Liver (tissue), 8 donors: ENCODE measurements at regions not wholly inside any gene's neighbourhood (a gene's known extent, or its start where the extent isn't known, plus 50 kb on each side); places are given as distances from the start of the nearest gene placed in this dataset.

Experiments used
- DNase-seq: peaks from one replicate; pipeline ENCODE4 v3.0.0-alpha.2; 2017; ENCODE audit warnings: low spot score
- H3K27ac ChIP-seq, 2 donors: one replicate each; pipeline ENCODE4 v1.7.0; 2013; ENCODE audit warnings: inconsistent platforms in 2 of 2, low read length in 2 of 2, control low read depth in 1 of 2, low read depth in 1 of 2, mild to moderate bottlenecking in 1 of 2
- H3K27me3 ChIP-seq, 4 donors: one replicate each; pipeline versions ENCODE4 v1.6.1 to v1.7.0; 2013; ENCODE audit warnings: low read length in 3 of 4, inconsistent platforms in 1 of 4, mild to moderate bottlenecking in 1 of 4, moderate library complexity in 1 of 4; ENCODE audit not compliant: control insufficient read depth in 4 of 4, insufficient read depth in 4 of 4
- H3K36me3 ChIP-seq, 4 donors: one replicate each; pipeline versions ENCODE4 v1.6.1 to v1.7.0; 2013; ENCODE audit warnings: low read length in 3 of 4, mild to moderate bottlenecking in 3 of 4, low read depth in 1 of 4, moderate library complexity in 1 of 4; ENCODE audit not compliant: control insufficient read depth in 4 of 4, insufficient read depth in 3 of 4
- H3K4me1 ChIP-seq, 4 donors: one replicate each; pipeline versions ENCODE4 v1.6.1 to v1.7.0; 2013; ENCODE audit warnings: low read length in 3 of 4, mild to moderate bottlenecking in 3 of 4, moderate library complexity in 1 of 4; ENCODE audit not compliant: control insufficient read depth in 4 of 4, insufficient read depth in 4 of 4
- H3K4me3 ChIP-seq, 3 donors: one replicate each; pipeline versions ENCODE4 v1.6.1 to v1.7.0; 2013; ENCODE audit warnings: low read length in 3 of 3, control low read depth in 1 of 3, low read depth in 1 of 3, mild to moderate bottlenecking in 1 of 3
- H3K9ac ChIP-seq, 2 donors: one replicate each; pipeline ENCODE4 v1.7.0; 2013; ENCODE audit warnings: low read length in 2 of 2, mild to moderate bottlenecking in 2 of 2, moderate library complexity in 2 of 2, control low read depth in 1 of 2, low read depth in 1 of 2
- H3K9me3 ChIP-seq, 4 donors: one replicate each; pipeline versions ENCODE4 v1.6.1 to v1.7.0; 2013; ENCODE audit warnings: low read length in 3 of 4; ENCODE audit not compliant: control insufficient read depth in 4 of 4
- ATF3 ChIP-seq: IDR thresholded peaks from 2 replicates; pipeline ENCODE4 v1.6.1; 2016; ENCODE audit warnings: antibody characterized with exemption
- EGR1 ChIP-seq, 2 donors: IDR thresholded peaks; 2 replicates each; pipeline ENCODE4 v1.6.1; 2016 to 2018; ENCODE audit warnings: antibody characterized with exemption in 2 of 2, low read depth in 2 of 2
- FOXA1 ChIP-seq: IDR thresholded peaks from 2 replicates; pipeline ENCODE4 v1.6.1; 2016; ENCODE audit warnings: antibody characterized with exemption
- FOXA2 ChIP-seq: IDR thresholded peaks from 2 replicates; pipeline ENCODE4 v1.6.1; 2016; ENCODE audit warnings: antibody characterized with exemption
- GABPA ChIP-seq, 2 donors: IDR thresholded peaks in 1 of 2; conservative IDR thresholded peaks in 1 of 2; 2 replicates each; pipeline ENCODE4 v1.6.1; 2016; ENCODE audit warnings: antibody characterized with exemption in 2 of 2, mild to moderate bottlenecking in 1 of 2, moderate library complexity in 1 of 2
- HNF4A ChIP-seq, 2 donors: conservative IDR thresholded peaks; 2 replicates each; pipeline ENCODE4 v1.6.1; 2016; ENCODE audit warnings: antibody characterized with exemption in 2 of 2, mild to moderate bottlenecking in 2 of 2
- HNF4G ChIP-seq: IDR thresholded peaks from 2 replicates; pipeline ENCODE4 v1.6.1; 2016; ENCODE audit warnings: antibody characterized with exemption
- JUND ChIP-seq, 2 donors: IDR thresholded peaks; 2 replicates each; pipeline ENCODE4 v1.6.1; 2016; ENCODE audit warnings: antibody characterized with exemption in 2 of 2
- MAX ChIP-seq: IDR thresholded peaks from 2 replicates; pipeline ENCODE4 v1.6.1; 2016; ENCODE audit warnings: antibody characterized with exemption
- NR2F2 ChIP-seq: IDR thresholded peaks from 2 replicates; pipeline ENCODE4 v1.6.1; 2016; ENCODE audit warnings: antibody characterized with exemption
- RAD21 ChIP-seq, 2 donors: IDR thresholded peaks; 2 replicates each; pipeline ENCODE4 v1.6.1; 2016; ENCODE audit warnings: antibody characterized with exemption in 2 of 2, mild to moderate bottlenecking in 2 of 2
- RXRA ChIP-seq, 2 donors: IDR thresholded peaks; 2 replicates each; pipeline ENCODE4 v1.6.1; 2017 to 2018; ENCODE audit warnings: antibody characterized with exemption in 2 of 2, mild to moderate bottlenecking in 1 of 2
- SP1 ChIP-seq: IDR thresholded peaks from 2 replicates; pipeline ENCODE4 v1.6.1; 2018; ENCODE audit warnings: antibody characterized with exemption, mild to moderate bottlenecking
- TAF1 ChIP-seq: conservative IDR thresholded peaks from 2 replicates; pipeline ENCODE4 v1.6.1; 2016; ENCODE audit warnings: antibody characterized with exemption, mild to moderate bottlenecking
- YY1 ChIP-seq: IDR thresholded peaks from 2 replicates; pipeline ENCODE4 v1.6.1; 2016; ENCODE audit warnings: antibody characterized with exemption, mild to moderate bottlenecking
- ZBTB33 ChIP-seq: IDR thresholded peaks from 2 replicates; pipeline ENCODE4 v1.6.1; 2016; ENCODE audit warnings: antibody characterized with exemption
- WGBS: extraction: QIAGEN DNeasy Blood & Tissue Kit; methylation state at CpG from one replicate; pipeline ENCODE4 v1.1.7; 2013; 5-methylcytosine and 5-hydroxymethylcytosine counted together
- TF ChIP-seq, protein P1 (sequence below): IDR thresholded peaks from 2 replicates; pipeline ENCODE4 v1.6.1; 2016; ENCODE audit warnings: antibody characterized with exemption, mild to moderate bottlenecking
- TF ChIP-seq, protein P2 (sequence below): fragments of 150-350 bp; IDR thresholded peaks from 2 replicates; pipeline ENCODE4 v1.5.1; 2017; ENCODE audit warnings: improper control_type of control experiment, low read depth, low read length; ENCODE audit not compliant: missing input control
- donor health status: healthy.
- donor health status: healthy.
- donor health status: healthy.
- donor health status: healthy.
- donor health status: healthy.

DNA sequence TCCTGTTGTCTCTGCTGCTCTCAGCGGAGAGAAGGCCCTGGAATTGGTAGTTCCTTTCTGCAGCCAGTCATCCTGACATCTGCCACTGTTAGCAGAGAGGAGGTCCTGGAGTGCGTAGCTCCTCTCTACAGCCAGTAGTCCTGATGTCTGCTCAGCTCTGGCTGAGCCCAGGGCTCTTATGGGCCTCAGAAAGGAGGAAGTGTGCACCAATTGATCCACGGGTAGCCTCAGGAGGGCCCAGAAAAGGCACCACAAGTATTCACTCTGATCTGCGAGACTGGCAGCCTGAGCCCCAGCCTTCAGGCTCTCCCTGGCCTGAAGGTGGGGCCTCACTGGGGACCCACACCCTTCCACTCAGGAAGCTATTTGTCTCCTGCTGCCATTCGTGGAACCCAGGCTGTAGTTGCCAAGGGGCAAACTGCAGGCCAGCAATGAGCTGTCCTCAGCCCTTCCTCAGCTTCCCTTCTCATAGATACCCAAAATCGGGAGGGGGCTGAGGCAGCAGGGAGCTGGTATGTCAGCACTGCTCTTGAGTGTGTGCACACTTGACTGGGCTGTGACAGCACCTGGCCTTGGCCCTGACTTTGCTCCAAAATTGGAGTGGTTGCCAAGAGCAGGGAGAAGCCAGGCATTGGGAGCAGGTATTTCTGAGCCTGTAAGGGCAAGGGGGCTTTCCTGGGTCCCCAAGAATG is 1049.5 kb upstream of the ACO1 start:
- Histone ChIP-seq H3K27ac (no peak overlapping the region), H3K4me1 (no peaks in the 10 kb centered on the region), H3K9me3 (peaks cover 0 to 4% (median 0%) of the 10 kb centered on the region in 4 donors), H3K4me3 (no peak overlapping the region), H3K36me3 (no peaks in the 10 kb centered on the region), H3K9ac (no peak overlapping the region), H3K27me3 (no peaks in the 10 kb centered on the region)
- no peak for DNase-seq
- 65% methylated on average over 6 of the region's 6 CpGs for WGBS
- no peak for TF ChIP-seq SP1
- TF ChIP-seq YY1, result no peak
- no peak for TF ChIP-seq ZBTB33

GRCh38 chr9:31335529-31336234 is 1048.8 kb upstream of the ACO1 start:
- 61% methylated on average over 4 of the region's 4 CpGs for WGBS
- Histone ChIP-seq H3K9ac (no peak overlapping the region), H3K36me3 (no peaks in the 10 kb centered on the region), H3K27ac (no peak overlapping the region), H3K27me3 (peaks cover 0 to 2% (median 0%) of the 10 kb centered on the region in 4 donors), H3K4me3 (no peak overlapping the region), H3K9me3 (peaks cover 0 to 4% (median 0%) of the 10 kb centered on the region in 4 donors), H3K4me1 (no peaks in the 10 kb centered on the region)
- no peak for TF ChIP-seq GABPA (IDR thresholded peaks at IDR 0.05 in 1 of 2, conservative IDR thresholded peaks at IDR 0.05 in 1 of 2)
- TF ChIP-seq, protein P1, sequence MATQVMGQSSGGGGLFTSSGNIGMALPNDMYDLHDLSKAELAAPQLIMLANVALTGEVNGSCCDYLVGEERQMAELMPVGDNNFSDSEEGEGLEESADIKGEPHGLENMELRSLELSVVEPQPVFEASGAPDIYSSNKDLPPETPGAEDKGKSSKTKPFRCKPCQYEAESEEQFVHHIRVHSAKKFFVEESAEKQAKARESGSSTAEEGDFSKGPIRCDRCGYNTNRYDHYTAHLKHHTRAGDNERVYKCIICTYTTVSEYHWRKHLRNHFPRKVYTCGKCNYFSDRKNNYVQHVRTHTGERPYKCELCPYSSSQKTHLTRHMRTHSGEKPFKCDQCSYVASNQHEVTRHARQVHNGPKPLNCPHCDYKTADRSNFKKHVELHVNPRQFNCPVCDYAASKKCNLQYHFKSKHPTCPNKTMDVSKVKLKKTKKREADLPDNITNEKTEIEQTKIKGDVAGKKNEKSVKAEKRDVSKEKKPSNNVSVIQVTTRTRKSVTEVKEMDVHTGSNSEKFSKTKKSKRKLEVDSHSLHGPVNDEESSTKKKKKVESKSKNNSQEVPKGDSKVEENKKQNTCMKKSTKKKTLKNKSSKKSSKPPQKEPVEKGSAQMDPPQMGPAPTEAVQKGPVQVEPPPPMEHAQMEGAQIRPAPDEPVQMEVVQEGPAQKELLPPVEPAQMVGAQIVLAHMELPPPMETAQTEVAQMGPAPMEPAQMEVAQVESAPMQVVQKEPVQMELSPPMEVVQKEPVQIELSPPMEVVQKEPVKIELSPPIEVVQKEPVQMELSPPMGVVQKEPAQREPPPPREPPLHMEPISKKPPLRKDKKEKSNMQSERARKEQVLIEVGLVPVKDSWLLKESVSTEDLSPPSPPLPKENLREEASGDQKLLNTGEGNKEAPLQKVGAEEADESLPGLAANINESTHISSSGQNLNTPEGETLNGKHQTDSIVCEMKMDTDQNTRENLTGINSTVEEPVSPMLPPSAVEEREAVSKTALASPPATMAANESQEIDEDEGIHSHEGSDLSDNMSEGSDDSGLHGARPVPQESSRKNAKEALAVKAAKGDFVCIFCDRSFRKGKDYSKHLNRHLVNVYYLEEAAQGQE, result no peak
- TF ChIP-seq ATF3, result no peak
- no peak for TF ChIP-seq TAF1
- TF ChIP-seq MAX, result no peak
- no peak for TF ChIP-seq FOXA2
- TF ChIP-seq ZBTB33, result no peak
- TF ChIP-seq EGR1 (IDR thresholded peaks at IDR 0.05; ENCODE audit: low read depth in 2 of 2), result no peak
- no peak for TF ChIP-seq FOXA1
- no peak for TF ChIP-seq SP1
- no peak for TF ChIP-seq YY1
- no peak for TF ChIP-seq HNF4A (conservative IDR thresholded peaks at IDR 0.05)
- TF ChIP-seq NR2F2, result no peak
- no peak for TF ChIP-seq RXRA (IDR thresholded peaks at IDR 0.05)
- TF ChIP-seq, protein P2, sequence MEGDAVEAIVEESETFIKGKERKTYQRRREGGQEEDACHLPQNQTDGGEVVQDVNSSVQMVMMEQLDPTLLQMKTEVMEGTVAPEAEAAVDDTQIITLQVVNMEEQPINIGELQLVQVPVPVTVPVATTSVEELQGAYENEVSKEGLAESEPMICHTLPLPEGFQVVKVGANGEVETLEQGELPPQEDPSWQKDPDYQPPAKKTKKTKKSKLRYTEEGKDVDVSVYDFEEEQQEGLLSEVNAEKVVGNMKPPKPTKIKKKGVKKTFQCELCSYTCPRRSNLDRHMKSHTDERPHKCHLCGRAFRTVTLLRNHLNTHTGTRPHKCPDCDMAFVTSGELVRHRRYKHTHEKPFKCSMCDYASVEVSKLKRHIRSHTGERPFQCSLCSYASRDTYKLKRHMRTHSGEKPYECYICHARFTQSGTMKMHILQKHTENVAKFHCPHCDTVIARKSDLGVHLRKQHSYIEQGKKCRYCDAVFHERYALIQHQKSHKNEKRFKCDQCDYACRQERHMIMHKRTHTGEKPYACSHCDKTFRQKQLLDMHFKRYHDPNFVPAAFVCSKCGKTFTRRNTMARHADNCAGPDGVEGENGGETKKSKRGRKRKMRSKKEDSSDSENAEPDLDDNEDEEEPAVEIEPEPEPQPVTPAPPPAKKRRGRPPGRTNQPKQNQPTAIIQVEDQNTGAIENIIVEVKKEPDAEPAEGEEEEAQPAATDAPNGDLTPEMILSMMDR, result no peak
- TF ChIP-seq HNF4G, result no peak
- TF ChIP-seq RAD21 (IDR thresholded peaks at IDR 0.05), result no peak
- no peak for TF ChIP-seq JUND (IDR thresholded peaks at IDR 0.05)
- DNase-seq, result no peak
